ENCODE measurements at regions not wholly inside any gene's neighbourhood (a gene's known extent, or its start where the extent isn't known, plus 50 kb on each side); places are given as distances from the start of the nearest gene placed in this dataset.

DNA sequence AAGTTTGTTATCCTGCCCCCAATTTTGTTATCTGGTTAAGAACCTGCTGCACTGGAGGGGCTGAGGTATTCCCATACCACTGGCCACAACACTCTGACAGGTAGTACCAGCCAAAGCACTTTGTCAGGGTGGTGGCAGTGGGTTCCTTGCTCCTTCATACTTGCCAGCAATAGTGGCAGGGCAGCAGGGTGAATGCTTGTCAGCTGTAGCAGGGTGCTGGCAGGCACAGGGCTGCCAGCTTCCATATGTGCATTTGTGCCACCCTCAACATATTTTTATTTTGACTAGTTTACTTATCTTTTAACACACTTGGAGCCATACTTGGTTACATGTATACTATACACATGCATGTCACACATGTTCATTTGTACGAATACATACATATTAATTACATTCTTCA lies 294.0 kb upstream of the VWC2 start:
- TF ChIP-seq CTCF (conservative IDR thresholded peaks at IDR 0.05; ENCODE audit: low read depth in 2 of 2) (no peak), POLR2AphosphoS5 (IDR thresholded peaks at IDR 0.05; ENCODE audit: low read depth) (no peak), NANOG (IDR thresholded peaks at IDR 0.05; ENCODE audit: borderline replicate concordance) (no peak), EZH2 (IDR thresholded peaks at IDR 0.05; ENCODE audit: low read depth, unreplicated experiment) (no peak), JUNB (IDR thresholded peaks at IDR 0.05; ENCODE audit: unreplicated experiment) (no peak), REST (IDR thresholded peaks at IDR 0.05; ENCODE audit: unreplicated experiment) (no peak), CREB1 (CRISPR knock-in tag; IDR thresholded peaks at IDR 0.05; ENCODE audit: low read depth) (no peak), STAT1 (IDR thresholded peaks at IDR 0.05; ENCODE audit: unreplicated experiment) (no peak), EZH2phosphoT487 (IDR thresholded peaks at IDR 0.05; ENCODE audit: unreplicated experiment) (no peak), ZNF331 (CRISPR knock-in tag; IDR thresholded peaks at IDR 0.05; ENCODE audit: low read depth) (no peak), ZNF462 (CRISPR knock-in tag; IDR thresholded peaks at IDR 0.05) (no peak), ZNF114 (CRISPR knock-in tag; IDR thresholded peaks at IDR 0.05) (no peak)
- TF ChIP-seq, protein P1, sequence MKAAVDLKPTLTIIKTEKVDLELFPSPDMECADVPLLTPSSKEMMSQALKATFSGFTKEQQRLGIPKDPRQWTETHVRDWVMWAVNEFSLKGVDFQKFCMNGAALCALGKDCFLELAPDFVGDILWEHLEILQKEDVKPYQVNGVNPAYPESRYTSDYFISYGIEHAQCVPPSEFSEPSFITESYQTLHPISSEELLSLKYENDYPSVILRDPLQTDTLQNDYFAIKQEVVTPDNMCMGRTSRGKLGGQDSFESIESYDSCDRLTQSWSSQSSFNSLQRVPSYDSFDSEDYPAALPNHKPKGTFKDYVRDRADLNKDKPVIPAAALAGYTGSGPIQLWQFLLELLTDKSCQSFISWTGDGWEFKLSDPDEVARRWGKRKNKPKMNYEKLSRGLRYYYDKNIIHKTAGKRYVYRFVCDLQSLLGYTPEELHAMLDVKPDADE (IDR thresholded peaks at IDR 0.05): no peak

All from GM23338 (cell line).